ENCODE measurements at regions not wholly inside any gene's neighbourhood (a gene's known extent, or its start where the extent isn't known, plus 50 kb on each side); places are given as distances from the start of the nearest gene placed in this dataset.
"Not testable (repeated sequence)": the region's sequence is repeated elsewhere in the genome, so short reads cannot be mapped to it uniquely, and the experiment has no call there.

- ChIA-PET CTCF (no interaction called here), POLR2A (ENCODE audit: unreplicated experiment) (no interaction called here)
- intact Hi-C loops (cut with micrococcal nuclease), result no loop called here
Observed at GRCh38 chr13:59047546-59047945, 1116.2 kb downstream of the DIAPH3 start.

DNA sequence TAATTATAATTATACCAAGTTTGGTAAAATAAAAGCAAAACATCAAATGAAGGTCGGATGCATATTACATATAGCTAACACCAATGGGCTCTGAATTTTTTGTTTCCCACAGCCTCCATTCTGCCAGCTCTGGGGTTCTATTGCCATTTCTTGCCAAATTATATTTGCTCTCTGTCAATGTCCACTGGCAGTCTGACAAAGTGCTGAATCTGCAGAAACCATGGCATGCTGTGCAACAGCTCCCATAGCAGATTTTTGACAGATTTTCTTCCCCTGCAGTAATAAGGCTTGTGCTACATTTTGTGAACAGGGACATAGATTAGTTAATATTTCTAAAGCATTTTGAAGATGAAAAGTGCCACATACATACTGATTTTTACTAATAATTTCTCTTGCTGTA lies 1102.1 kb downstream of the DIAPH3 start:
- Histone ChIP-seq H3K9me2 (replicated peaks; ENCODE audit: low read length) (no peaks in the 10 kb centered on the region), H3K36me3 (ENCODE audit: low read depth, low read length) (no peaks in the 10 kb centered on the region), H3K4me2 (ENCODE audit: low read length) (no peak overlapping the region), H3K79me2 (ENCODE audit: low read length) (no peaks in the 10 kb centered on the region), H3F3A (ENCODE audit: low read length, unreplicated experiment) (no peaks in the 10 kb centered on the region), H2AFZ (ENCODE audit: low read length) (no peak overlapping the region), H3K9me3 (ENCODE audit: low read length) (no peaks in the 10 kb centered on the region), H3K9ac (ENCODE audit: low read length) (no peak overlapping the region), H3K27ac (ENCODE audit: low read length) (no peak overlapping the region), H3K4me1 (ENCODE audit: insufficient read depth, low read length) (no peaks in the 10 kb centered on the region), H3K4me3 (ENCODE audit: low read length) (no peak overlapping the region), H4K20me1 (ENCODE audit: low read length) (no peaks in the 10 kb centered on the region), H3K27me3 (ENCODE audit: low read length) (no peaks in the 10 kb centered on the region)
- ATAC-seq (no peak), DNase-seq (no peak)
- no peak for TF ChIP-seq EZH2 (IDR thresholded peaks at IDR 0.05; ENCODE audit: low read length, unreplicated experiment)
- no peak for TF ChIP-seq EZH2phosphoT487 (IDR thresholded peaks at IDR 0.05; ENCODE audit: borderline replicate concordance, low read length)
- TF ChIP-seq CTCF (conservative IDR thresholded peaks at IDR 0.05; ENCODE audit: low read depth, low read length), result no peak
- POLR2A ChIA-PET (ENCODE audit: unreplicated experiment), result no interaction called here
- CTCF ChIA-PET, result no interaction called here
- intact Hi-C loops (cut with micrococcal nuclease), result no loop called here
- BruUV-seq (replicated peaks), result no TSS peak

More at GRCh38 chr13:59047546-59047945, 1116.2 kb downstream of the DIAPH3 start:
- Histone ChIP-seq H3K9me3 (ENCODE audit: low read length) (no peaks in the 10 kb centered on the region), H3K9ac (ENCODE audit: low read length) (no peak overlapping the region), H3K9me2 (replicated peaks; ENCODE audit: low read length) (no peaks in the 10 kb centered on the region), H3K4me1 (ENCODE audit: insufficient read depth, low read length) (no peaks in the 10 kb centered on the region), H3K4me2 (ENCODE audit: low read length) (no peak overlapping the region), H3K27me3 (ENCODE audit: low read length) (peaks cover 7% of the 10 kb centered on the region; the same call in 1 of the 2 replicates), H3K27ac (ENCODE audit: low read length) (no peak overlapping the region), H3K4me3 (ENCODE audit: low read length) (no peak overlapping the region), H2AFZ (ENCODE audit: low read length) (no peak overlapping the region), H3F3A (ENCODE audit: low read length, unreplicated experiment) (no peaks in the 10 kb centered on the region), H4K20me1 (ENCODE audit: low read length) (no peaks in the 10 kb centered on the region), H3K79me2 (ENCODE audit: low read length) (no peaks in the 10 kb centered on the region), H3K36me3 (ENCODE audit: low read depth, low read length) (no peaks in the 10 kb centered on the region)
- ATAC-seq (no peak), DNase-seq (no peak)
- TF ChIP-seq CTCF (conservative IDR thresholded peaks at IDR 0.05; ENCODE audit: low read depth, low read length), result no peak
- no peak for TF ChIP-seq EZH2phosphoT487 (IDR thresholded peaks at IDR 0.05; ENCODE audit: borderline replicate concordance, low read length)
- TF ChIP-seq EZH2 (IDR thresholded peaks at IDR 0.05; ENCODE audit: low read length, unreplicated experiment), result no peak
- no TSS peak for BruUV-seq (replicated peaks)

- ATAC-seq, result no peak
- H3K4me3 ChIP-seq (ENCODE audit: low read length), result no peak overlapping the region
- ChIA-PET CTCF (no interaction called here), POLR2A (ENCODE audit: unreplicated experiment) (no interaction called here)
- H3K4me2 ChIP-seq (ENCODE audit: low read length), result no peak overlapping the region
- H3F3A ChIP-seq (ENCODE audit: low read length, unreplicated experiment), result no peaks in the 10 kb centered on the region
- no peaks in the 10 kb centered on the region for H3K9me2 ChIP-seq (replicated peaks; ENCODE audit: low read length)
- H3K9me3 ChIP-seq (ENCODE audit: low read length), result no peaks in the 10 kb centered on the region
- no peak overlapping the region for H3K9ac ChIP-seq (ENCODE audit: low read length)
- H3K36me3 ChIP-seq (ENCODE audit: low read depth, low read length), result no peaks in the 10 kb centered on the region
- H3K4me1 ChIP-seq (ENCODE audit: insufficient read depth, low read length), result no peaks in the 10 kb centered on the region
- H4K20me1 ChIP-seq (ENCODE audit: low read length), result no peaks in the 10 kb centered on the region
- no peak overlapping the region for H2AFZ ChIP-seq (ENCODE audit: low read length)
- H3K79me2 ChIP-seq (ENCODE audit: low read length), result no peaks in the 10 kb centered on the region
- TF ChIP-seq CTCF (conservative IDR thresholded peaks at IDR 0.05; ENCODE audit: low read depth, low read length) (no peak), EZH2 (IDR thresholded peaks at IDR 0.05; ENCODE audit: low read length, unreplicated experiment) (no peak), EZH2phosphoT487 (IDR thresholded peaks at IDR 0.05; ENCODE audit: borderline replicate concordance, low read length) (no peak)
- DNase-seq, result no peak
- intact Hi-C loops (cut with micrococcal nuclease), result no loop called here
- no peak overlapping the region for H3K27ac ChIP-seq (ENCODE audit: low read length)
- BruUV-seq (replicated peaks), result no TSS peak
- H3K27me3 ChIP-seq (ENCODE audit: low read length), result no peaks in the 10 kb centered on the region
Observed at GRCh38 chr13:59064042-59064441, 1099.7 kb downstream of the DIAPH3 start.

DNA sequence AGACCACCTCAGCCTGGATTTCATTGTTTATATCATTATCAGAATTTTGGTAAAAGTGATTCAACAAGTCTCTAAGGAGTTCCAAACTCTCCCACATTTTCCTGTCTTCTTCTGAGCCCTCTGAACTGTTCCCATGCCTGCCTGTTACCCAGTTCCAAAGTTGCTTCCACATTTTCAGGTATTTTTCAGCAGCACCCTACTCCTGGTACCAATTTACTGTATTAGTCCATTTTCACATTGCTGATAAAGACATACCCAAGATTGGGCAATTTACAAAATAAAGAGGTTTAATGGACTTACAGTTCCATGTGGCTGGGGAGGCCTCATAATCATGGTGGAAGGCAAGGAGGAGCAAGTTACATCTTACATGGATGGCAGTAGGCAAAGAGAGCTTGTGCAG lies 1087.3 kb downstream of the DIAPH3 start:
- H3K9me3 ChIP-seq (ENCODE audit: low read length); ATAC-seq; H3K79me2 ChIP-seq (ENCODE audit: low read length); H3F3A ChIP-seq (ENCODE audit: low read length, unreplicated experiment); DNase-seq; H3K9ac ChIP-seq (ENCODE audit: low read length); BruUV-seq (replicated peaks); H2AFZ ChIP-seq (ENCODE audit: low read length); H3K4me1 ChIP-seq (ENCODE audit: insufficient read depth, low read length); H3K4me2 ChIP-seq (ENCODE audit: low read length); H3K9me2 ChIP-seq (replicated peaks; ENCODE audit: low read length); intact Hi-C loops (cut with micrococcal nuclease); CTCF ChIA-PET; H3K4me3 ChIP-seq (ENCODE audit: low read length); H4K20me1 ChIP-seq (ENCODE audit: low read length); H3K27me3 ChIP-seq (ENCODE audit: low read length); H3K36me3 ChIP-seq (ENCODE audit: low read depth, low read length); H3K27ac ChIP-seq (ENCODE audit: low read length); POLR2A ChIA-PET (ENCODE audit: unreplicated experiment): not testable (repeated sequence)
